ENCODE measurements at regions not wholly inside any gene's neighbourhood (a gene's known extent, or its start where the extent isn't known, plus 50 kb on each side); places are given as distances from the start of the nearest gene placed in this dataset.

- TF ChIP-seq ZNF784 (CRISPR knock-in tag; IDR thresholded peaks at IDR 0.05; ENCODE audit: borderline replicate concordance): no peak
These were observed 990.1 kb upstream of the C9orf72 start (continued) for GRCh38 chr9:28563291-28563934.

- Histone ChIP-seq H3K79me2 (ENCODE audit: insufficient read depth, low read length) (no peaks in the 10 kb centered on the region), H3K4me1 (ENCODE audit: insufficient read depth, low read length) (no peaks in the 10 kb centered on the region), H4K20me1 (ENCODE audit: insufficient read depth, low read length) (no peaks in the 10 kb centered on the region), H3K27me3 (ENCODE audit: control insufficient read depth in 1 of 2, insufficient read depth in 2 of 2, low read length in 2 of 2) (no peaks in the 10 kb centered on the region), H3K27ac (ENCODE audit: extremely low read length, insufficient read depth, low read length) (no peak overlapping the region), H2AFZ (ENCODE audit: low read length) (no peak overlapping the region), H3K4me2 (ENCODE audit: low read depth, low read length) (no peak overlapping the region), H3K36me3 (replicated peaks in 1 of 2; ENCODE audit: control insufficient read depth in 1 of 2, insufficient read depth in 2 of 2, low read length in 2 of 2) (no peaks in the 10 kb centered on the region), H3K4me3 (replicated peaks in 1 of 3; ENCODE audit: insufficient read depth in 1 of 3, low read depth in 2 of 3, low read length in 3 of 3) (no peak overlapping the region), H3K9me3 (ENCODE audit: low read length) (peaks cover 9% of the 10 kb centered on the region; the same call in 1 of the 2 replicates), H3K9ac (ENCODE audit: insufficient read depth, low read depth, low read length) (no peak overlapping the region)
- 4% methylated on average over 1 of the region's 1 CpG for WGBS (ENCODE audit: low lambda C conversion rate)
- TF ChIP-seq ZNF564 (CRISPR knock-in tag; IDR thresholded peaks at IDR 0.05) (peak; percentile 90; the same call in 1 of the 2 replicates), BRCA1 (CRISPR knock-in tag; IDR thresholded peaks at IDR 0.05) (no peak)
- in situ Hi-C loops (cut with HindIII; ENCODE audit: extremely low pct_ligation_motif_present, low pct_unique_long_range_greater_than_20kb) (no loop called here), intact Hi-C loops (cut with micrococcal nuclease; ENCODE audit: unreplicated experiment) (no loop called here)
- DNase-seq (ENCODE audit: low spot score) (no peak), FAIRE-seq (no peak), ATAC-seq (no peak)
- BruUV-seq (replicated peaks): no TSS peak
- ChIA-PET POLR2A (no interaction called here), CTCF (ENCODE audit: low intra/inter-chr PET ratio, low total read pairs) (no interaction called here)
These were observed 1010.6 kb upstream of the C9orf72 start for GRCh38 chr9:28583832-28584231.

GRCh38 chr9:28584542-28584941 lies 1011.3 kb upstream of the C9orf72 start:
- intact Hi-C loops (cut with micrococcal nuclease; ENCODE audit: unreplicated experiment) (no loop called here), in situ Hi-C loops (cut with HindIII; ENCODE audit: extremely low pct_ligation_motif_present, low pct_unique_long_range_greater_than_20kb) (no loop called here)
- H3K4me3 ChIP-seq (replicated peaks in 1 of 3; ENCODE audit: insufficient read depth in 1 of 3, low read depth in 2 of 3, low read length in 3 of 3): no peak overlapping the region
- no peaks in the 10 kb centered on the region for H3K79me2 ChIP-seq (ENCODE audit: insufficient read depth, low read length)
- H3K27ac ChIP-seq (ENCODE audit: extremely low read length, insufficient read depth, low read length): no peak overlapping the region
- POLR2A ChIA-PET: no interaction called here
- CTCF ChIA-PET (ENCODE audit: low intra/inter-chr PET ratio, low total read pairs): no interaction called here
- H3K4me2 ChIP-seq (ENCODE audit: low read depth, low read length): no peak overlapping the region
- no peak for FAIRE-seq
- 6% methylated on average over 2 of the region's 2 CpGs for WGBS (ENCODE audit: low lambda C conversion rate)
- no peak for DNase-seq (ENCODE audit: low spot score)
- no peaks in the 10 kb centered on the region for H4K20me1 ChIP-seq (ENCODE audit: insufficient read depth, low read length)
- TF ChIP-seq RCOR2 (CRISPR knock-in tag; IDR thresholded peaks at IDR 0.05) (no peak), MAFK (conservative IDR thresholded peaks at IDR 0.05 in 1 of 2, IDR thresholded peaks at IDR 0.05 in 1 of 2; ENCODE audit: low read length in 2 of 2) (peak; percentile 62 to 86), TAF15 (IDR thresholded peaks at IDR 0.05; ENCODE audit: low read depth, low read length, poor library complexity, severe bottlenecking) (no peak), LRRFIP1 (CRISPR knock-in tag; conservative IDR thresholded peaks at IDR 0.05) (no peak), MAFF (IDR thresholded peaks at IDR 0.05; ENCODE audit: low read depth, low read length) (peak; percentile 60; the same call in 1 of the 2 replicates), NFKB2 (CRISPR knock-in tag; IDR thresholded peaks at IDR 0.05; ENCODE audit: borderline replicate concordance) (no peak), ZNF558 (CRISPR knock-in tag; IDR thresholded peaks at IDR 0.05; ENCODE audit: borderline replicate concordance) (no peak), ETV5 (CRISPR knock-in tag; IDR thresholded peaks at IDR 0.05; ENCODE audit: borderline replicate concordance) (no peak)
- no peak overlapping the region for H2AFZ ChIP-seq (ENCODE audit: low read length)
- BruUV-seq (replicated peaks): no TSS peak
- no peaks in the 10 kb centered on the region for H3K27me3 ChIP-seq (ENCODE audit: control insufficient read depth in 1 of 2, insufficient read depth in 2 of 2, low read length in 2 of 2)
- no peak for ATAC-seq
- peaks cover 9% of the 10 kb centered on the region; the same call in 1 of the 2 replicates for H3K9me3 ChIP-seq (ENCODE audit: low read length)
- no peaks in the 10 kb centered on the region for H3K4me1 ChIP-seq (ENCODE audit: insufficient read depth, low read length)
- H3K36me3 ChIP-seq (replicated peaks in 1 of 2; ENCODE audit: control insufficient read depth in 1 of 2, insufficient read depth in 2 of 2, low read length in 2 of 2): no peaks in the 10 kb centered on the region
- H3K9ac ChIP-seq (ENCODE audit: insufficient read depth, low read depth, low read length): no peak overlapping the region
